Mesothelial cell of epicardium (in vitro differentiated cells): ENCODE measurements at regions not wholly inside any gene's neighbourhood (a gene's known extent, or its start where the extent isn't known, plus 50 kb on each side); places are given as distances from the start of the nearest gene placed in this dataset.

Experiments
- DNase-seq, 2 experiments: peaks; one replicate each; pipeline ENCODE4 v3.0.0; 2021; ENCODE audit warnings: low spot score in 2 of 2; ENCODE audit not compliant: unreplicated experiment in 2 of 2
- H3K27ac Mint-ChIP-seq: 2 replicates; pipeline ENCODE4 v1.8.0; 2021; ENCODE audit warnings: mixed read lengths
- H3K27me3 Mint-ChIP-seq: 2 replicates; pipeline ENCODE4 v1.8.0; 2021; ENCODE audit warnings: low read depth, mixed read lengths
- H3K36me3 Mint-ChIP-seq: 2 replicates; pipeline ENCODE4 v1.8.0; 2021; ENCODE audit warnings: mixed read lengths
- H3K4me1 Mint-ChIP-seq: 2 replicates; pipeline ENCODE4 v1.8.0; 2021; ENCODE audit warnings: mixed read lengths
- H3K4me3 Mint-ChIP-seq: 2 replicates; pipeline ENCODE4 v1.8.0; 2021; ENCODE audit warnings: mild to moderate bottlenecking, moderate library complexity, mixed read lengths
- H3K9me3 Mint-ChIP-seq: 2 replicates; pipeline ENCODE4 v1.8.0; 2021; ENCODE audit warnings: mixed read lengths
- TF ChIP-seq, protein P1 (sequence below): fragments of 200-600 bp; sonication (generic); IDR thresholded peaks from one replicate; pipeline ENCODE4 v1.5.0; 2021; ENCODE audit warnings: antibody characterized with exemption; ENCODE audit not compliant: unreplicated experiment

- H3K4me3 Mint-ChIP-seq = no peak overlapping the region
- H3K27me3 Mint-ChIP-seq = no peaks in the 10 kb centered on the region
- TF ChIP-seq, protein P1, sequence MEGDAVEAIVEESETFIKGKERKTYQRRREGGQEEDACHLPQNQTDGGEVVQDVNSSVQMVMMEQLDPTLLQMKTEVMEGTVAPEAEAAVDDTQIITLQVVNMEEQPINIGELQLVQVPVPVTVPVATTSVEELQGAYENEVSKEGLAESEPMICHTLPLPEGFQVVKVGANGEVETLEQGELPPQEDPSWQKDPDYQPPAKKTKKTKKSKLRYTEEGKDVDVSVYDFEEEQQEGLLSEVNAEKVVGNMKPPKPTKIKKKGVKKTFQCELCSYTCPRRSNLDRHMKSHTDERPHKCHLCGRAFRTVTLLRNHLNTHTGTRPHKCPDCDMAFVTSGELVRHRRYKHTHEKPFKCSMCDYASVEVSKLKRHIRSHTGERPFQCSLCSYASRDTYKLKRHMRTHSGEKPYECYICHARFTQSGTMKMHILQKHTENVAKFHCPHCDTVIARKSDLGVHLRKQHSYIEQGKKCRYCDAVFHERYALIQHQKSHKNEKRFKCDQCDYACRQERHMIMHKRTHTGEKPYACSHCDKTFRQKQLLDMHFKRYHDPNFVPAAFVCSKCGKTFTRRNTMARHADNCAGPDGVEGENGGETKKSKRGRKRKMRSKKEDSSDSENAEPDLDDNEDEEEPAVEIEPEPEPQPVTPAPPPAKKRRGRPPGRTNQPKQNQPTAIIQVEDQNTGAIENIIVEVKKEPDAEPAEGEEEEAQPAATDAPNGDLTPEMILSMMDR = no peak
- H3K9me3 Mint-ChIP-seq = peaks cover 6% of the 10 kb centered on the region
- no peak overlapping the region for H3K27ac Mint-ChIP-seq
- DNase-seq = no peak
- no peaks in the 10 kb centered on the region for H3K36me3 Mint-ChIP-seq
- H3K4me1 Mint-ChIP-seq = no peaks in the 10 kb centered on the region
These were observed 2315.7 kb upstream of the TENM3 start for GRCh38 chr4:179927473-179927872.

DNA sequence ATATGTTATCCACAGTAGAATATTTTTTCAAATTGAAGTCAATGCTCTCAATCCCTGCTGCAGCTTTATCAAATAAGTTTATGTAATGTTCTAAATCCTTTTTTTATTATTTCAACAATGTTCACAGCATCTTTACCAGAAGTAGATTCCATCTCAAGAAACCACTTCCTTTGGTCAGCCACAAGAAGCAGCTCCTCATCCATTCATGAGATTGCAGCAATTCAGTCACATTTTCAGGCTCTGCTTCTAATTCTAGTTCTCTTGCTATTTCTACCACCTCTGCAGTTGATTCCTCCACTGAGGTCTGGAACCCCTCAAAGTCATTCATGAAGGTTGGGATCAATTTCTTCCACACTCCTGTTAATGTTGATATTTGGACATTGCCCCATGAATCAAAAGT, 2301.3 kb upstream of the TENM3 start:
- DNase-seq = no peak
- TF ChIP-seq, protein P1 = no peak
- peaks cover 47% of the 10 kb centered on the region for H3K9me3 Mint-ChIP-seq
- peaks cover 4% of the 10 kb centered on the region for H3K36me3 Mint-ChIP-seq
- H3K27me3 Mint-ChIP-seq = no peaks in the 10 kb centered on the region
- H3K4me1 Mint-ChIP-seq = no peaks in the 10 kb centered on the region
- no peak overlapping the region for H3K4me3 Mint-ChIP-seq
- no peak overlapping the region for H3K27ac Mint-ChIP-seq

DNA sequence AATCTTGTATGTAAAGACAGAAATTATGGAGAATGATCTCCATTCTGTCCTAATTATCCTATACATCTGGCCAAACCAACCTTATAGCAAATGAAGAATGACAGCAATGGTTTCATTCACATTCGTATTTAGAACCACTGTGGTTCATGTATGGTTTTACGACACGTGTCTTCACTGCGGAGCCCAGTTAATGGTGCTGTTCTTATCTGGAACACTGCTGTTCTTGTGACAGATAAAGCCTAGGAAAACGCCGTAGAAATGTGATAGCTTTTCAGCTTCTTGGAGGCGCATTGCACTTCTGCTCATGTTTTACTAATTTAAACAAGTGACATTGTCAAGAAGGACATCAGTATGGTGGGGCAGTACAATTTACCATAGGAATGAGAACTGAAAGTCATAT, 2266.4 kb upstream of the TENM3 start:
- no peak overlapping the region for H3K4me3 Mint-ChIP-seq
- H3K4me1 Mint-ChIP-seq = no peaks in the 10 kb centered on the region
- H3K9me3 Mint-ChIP-seq = peaks cover 9% of the 10 kb centered on the region
- no peak for DNase-seq
- TF ChIP-seq, protein P1 = no peak
- no peaks in the 10 kb centered on the region for H3K27me3 Mint-ChIP-seq
- no peaks in the 10 kb centered on the region for H3K36me3 Mint-ChIP-seq
- H3K27ac Mint-ChIP-seq = no peak overlapping the region

DNA sequence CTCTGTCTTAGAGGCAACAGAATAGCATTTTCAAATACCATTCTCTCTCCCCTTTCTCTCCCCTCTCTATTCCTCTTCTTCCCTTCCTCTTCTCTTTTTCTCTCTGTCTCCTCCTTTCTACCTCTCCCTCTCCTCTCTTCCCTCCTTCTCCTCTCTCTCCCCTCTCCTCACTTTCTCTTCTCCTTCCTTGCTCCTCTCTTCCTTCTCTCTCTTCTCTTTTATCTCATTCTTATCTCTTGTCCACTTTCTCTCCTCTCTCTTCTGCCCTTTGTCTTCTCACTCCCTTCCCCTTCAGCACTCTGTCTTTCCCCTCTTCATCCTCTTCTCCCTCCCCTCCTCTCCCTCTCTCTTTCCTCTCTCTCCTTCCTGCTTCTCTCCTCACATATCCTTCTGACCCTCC, 2265.8 kb upstream of the TENM3 start:
- no peaks in the 10 kb centered on the region for H3K27me3 Mint-ChIP-seq
- DNase-seq = no peak
- no peaks in the 10 kb centered on the region for H3K36me3 Mint-ChIP-seq
- H3K27ac Mint-ChIP-seq = no peak overlapping the region
- no peak overlapping the region for H3K4me3 Mint-ChIP-seq
- TF ChIP-seq, protein P1 = no peak
- no peaks in the 10 kb centered on the region for H3K4me1 Mint-ChIP-seq
- peaks cover 9% of the 10 kb centered on the region for H3K9me3 Mint-ChIP-seq

- H3K4me3 Mint-ChIP-seq = no peak overlapping the region
- TF ChIP-seq, protein P1 = no peak
- no peaks in the 10 kb centered on the region for H3K4me1 Mint-ChIP-seq
- no peaks in the 10 kb centered on the region for H3K9me3 Mint-ChIP-seq
- no peaks in the 10 kb centered on the region for H3K27me3 Mint-ChIP-seq
- no peaks in the 10 kb centered on the region for H3K36me3 Mint-ChIP-seq
- no peak overlapping the region for H3K27ac Mint-ChIP-seq
- no peak for DNase-seq
These were observed 2262.0 kb upstream of the TENM3 start for GRCh38 chr4:179981161-179981560.

GRCh38 chr4:179989975-179990374, 2253.2 kb upstream of the TENM3 start:
- H3K27me3 Mint-ChIP-seq = no peaks in the 10 kb centered on the region
- H3K4me1 Mint-ChIP-seq = peaks cover 6% of the 10 kb centered on the region
- peaks cover 3% of the 10 kb centered on the region for H3K36me3 Mint-ChIP-seq
- peaks cover 22% of the 10 kb centered on the region for H3K9me3 Mint-ChIP-seq
- H3K4me3 Mint-ChIP-seq = no peak overlapping the region
- DNase-seq = no peak
- TF ChIP-seq, protein P1 = no peak
- no peak overlapping the region for H3K27ac Mint-ChIP-seq
